ENCODE measurements at regions not wholly inside any gene's neighbourhood (a gene's known extent, or its start where the extent isn't known, plus 50 kb on each side); places are given as distances from the start of the nearest gene placed in this dataset.

DNA sequence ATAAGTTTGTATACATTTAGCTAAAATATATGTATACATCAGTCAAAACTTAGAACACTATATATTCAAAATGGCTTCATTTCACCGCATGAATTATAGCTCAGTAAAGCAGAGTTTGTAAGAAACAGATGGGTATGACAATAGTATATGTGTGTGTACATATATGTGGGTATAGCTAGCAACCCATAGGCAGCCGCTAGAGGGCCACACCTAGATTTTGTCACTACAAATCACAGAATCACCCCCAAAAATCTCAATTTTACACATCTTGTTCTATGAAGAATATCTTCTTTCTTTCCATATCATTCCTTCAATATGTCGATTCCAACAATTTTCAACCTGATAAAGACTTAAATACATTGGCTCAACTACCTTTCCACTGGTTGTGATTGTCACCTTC lies 357.8 kb upstream of the CCNG1 start:
- H3K27ac ChIP-seq = no peak overlapping the region
- TF ChIP-seq POLR2A (IDR thresholded peaks at IDR 0.05) (no peak), POLR2AphosphoS5 (IDR thresholded peaks at IDR 0.05) (no peak)
- no peak for DNase-seq (ENCODE audit: low spot score in 2 of 2)
- no peaks in the 10 kb centered on the region for H3K4me1 ChIP-seq
- H3K36me3 ChIP-seq = no peaks in the 10 kb centered on the region
- no peaks in the 10 kb centered on the region for H3K27me3 ChIP-seq
- intact Hi-C loops (cut with DNase I; ENCODE audit: low total_unique reads) = loop anchor here (5.0 kb wide), 1 partner anchor 1077 kb away; no protein-coding TSS in a partner anchor
- H3K9me3 ChIP-seq = peaks cover 6 to 21% of the 10 kb centered on the region in 2 donors
- H3K4me3 ChIP-seq = no peak overlapping the region

DNA sequence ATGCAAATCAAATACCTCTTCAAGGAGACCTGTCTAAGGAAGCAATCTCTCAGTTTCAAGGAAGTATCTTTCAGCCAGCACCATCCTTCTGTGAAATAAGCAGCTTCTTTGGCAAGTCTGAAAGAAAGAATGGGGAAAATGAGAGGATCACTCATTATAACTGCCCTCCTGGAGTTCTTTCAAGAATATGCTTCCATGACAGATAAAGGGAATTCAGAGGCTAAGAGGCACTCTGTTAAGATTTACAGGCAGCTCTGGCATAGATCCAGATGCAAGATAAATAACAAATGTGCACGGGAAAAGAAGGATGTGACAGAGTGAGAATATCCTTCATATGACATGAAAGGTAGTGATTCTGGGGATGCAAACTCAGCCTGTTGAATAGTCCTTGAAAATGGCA lies 348.2 kb upstream of the CCNG1 start:
- Histone ChIP-seq H3K4me1 (no peaks in the 10 kb centered on the region), H3K36me3 (no peaks in the 10 kb centered on the region), H3K4me3 (no peak overlapping the region), H3K9me3 (peaks cover 0 to 1% of the 10 kb centered on the region in 2 donors), H3K27ac (no peak overlapping the region), H3K27me3 (no peaks in the 10 kb centered on the region)
- TF ChIP-seq POLR2A (IDR thresholded peaks at IDR 0.05) (no peak), POLR2AphosphoS5 (IDR thresholded peaks at IDR 0.05) (no peak)
- TF ChIP-seq, protein P1, sequence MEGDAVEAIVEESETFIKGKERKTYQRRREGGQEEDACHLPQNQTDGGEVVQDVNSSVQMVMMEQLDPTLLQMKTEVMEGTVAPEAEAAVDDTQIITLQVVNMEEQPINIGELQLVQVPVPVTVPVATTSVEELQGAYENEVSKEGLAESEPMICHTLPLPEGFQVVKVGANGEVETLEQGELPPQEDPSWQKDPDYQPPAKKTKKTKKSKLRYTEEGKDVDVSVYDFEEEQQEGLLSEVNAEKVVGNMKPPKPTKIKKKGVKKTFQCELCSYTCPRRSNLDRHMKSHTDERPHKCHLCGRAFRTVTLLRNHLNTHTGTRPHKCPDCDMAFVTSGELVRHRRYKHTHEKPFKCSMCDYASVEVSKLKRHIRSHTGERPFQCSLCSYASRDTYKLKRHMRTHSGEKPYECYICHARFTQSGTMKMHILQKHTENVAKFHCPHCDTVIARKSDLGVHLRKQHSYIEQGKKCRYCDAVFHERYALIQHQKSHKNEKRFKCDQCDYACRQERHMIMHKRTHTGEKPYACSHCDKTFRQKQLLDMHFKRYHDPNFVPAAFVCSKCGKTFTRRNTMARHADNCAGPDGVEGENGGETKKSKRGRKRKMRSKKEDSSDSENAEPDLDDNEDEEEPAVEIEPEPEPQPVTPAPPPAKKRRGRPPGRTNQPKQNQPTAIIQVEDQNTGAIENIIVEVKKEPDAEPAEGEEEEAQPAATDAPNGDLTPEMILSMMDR (IDR thresholded peaks at IDR 0.05) = no peak
- DNase-seq (ENCODE audit: low spot score in 2 of 2) = no peak
- intact Hi-C loops (cut with DNase I; ENCODE audit: low total_unique reads) = no loop called here

DNA sequence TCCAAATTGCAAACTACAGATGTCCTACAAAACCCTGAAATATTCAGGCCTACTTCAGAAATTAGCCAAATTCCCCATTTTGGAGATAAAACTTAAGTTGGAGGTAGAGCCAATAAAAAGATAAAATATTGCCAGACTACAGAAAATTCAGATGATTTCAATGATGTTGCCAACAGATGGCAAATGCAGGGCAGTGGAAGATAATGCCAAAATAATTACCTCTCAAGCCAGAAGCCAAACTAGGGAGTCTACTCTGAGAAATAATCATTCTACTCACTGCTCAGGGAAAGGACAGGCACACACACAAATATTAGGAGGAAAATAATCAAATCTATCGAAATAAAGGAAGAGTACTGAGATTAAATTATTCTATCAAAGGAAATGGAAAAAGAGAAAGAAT lies 347.5 kb upstream of the CCNG1 start:
- intact Hi-C loops (cut with DNase I; ENCODE audit: low total_unique reads) = no loop called here
- TF ChIP-seq POLR2A (IDR thresholded peaks at IDR 0.05) (no peak), POLR2AphosphoS5 (IDR thresholded peaks at IDR 0.05) (no peak)
- TF ChIP-seq, protein P1 (IDR thresholded peaks at IDR 0.05) = no peak

DNA sequence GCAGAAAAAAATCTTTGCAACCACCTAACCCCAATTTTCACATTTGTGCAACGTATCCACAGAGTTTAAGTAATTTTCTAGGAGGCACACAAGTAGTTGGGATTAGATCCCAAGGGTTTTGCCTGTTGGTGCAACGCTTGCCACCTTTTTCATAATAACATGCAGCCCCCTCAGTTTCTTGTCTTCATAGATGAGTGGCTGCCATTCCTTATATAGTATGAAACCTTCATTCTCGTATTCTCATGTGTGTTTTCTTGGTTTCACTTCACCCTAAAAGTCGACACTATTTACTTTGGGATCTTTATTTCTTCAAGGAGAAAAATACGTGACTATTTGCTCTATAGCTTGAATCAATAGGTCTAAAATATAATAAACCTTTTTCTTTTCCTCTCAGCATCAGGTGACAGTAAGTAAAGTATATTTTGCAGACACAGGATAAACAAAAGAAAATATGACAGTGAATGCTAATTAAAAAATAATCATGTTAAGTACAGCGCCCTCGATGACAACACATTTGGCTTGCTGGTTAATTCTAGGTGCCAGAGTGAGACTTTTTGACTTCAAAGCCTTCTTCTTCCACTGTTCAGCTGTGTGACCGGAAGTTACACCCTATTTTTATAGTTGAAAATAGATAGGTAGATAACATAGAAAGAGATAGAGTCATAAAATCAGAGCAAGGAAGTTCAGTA lies 342.8 kb upstream of the CCNG1 start:
- no peak for DNase-seq (ENCODE audit: low spot score in 2 of 2)
- Histone ChIP-seq H3K27ac (no peak overlapping the region), H3K36me3 (no peaks in the 10 kb centered on the region), H3K27me3 (no peaks in the 10 kb centered on the region), H3K4me1 (no peaks in the 10 kb centered on the region), H3K9me3 (no peaks in the 10 kb centered on the region), H3K4me3 (no peak overlapping the region)
- intact Hi-C loops (cut with DNase I; ENCODE audit: low total_unique reads) = no loop called here
- TF ChIP-seq, protein P1 (IDR thresholded peaks at IDR 0.05) = no peak
- TF ChIP-seq POLR2AphosphoS5 (IDR thresholded peaks at IDR 0.05) (no peak), POLR2A (IDR thresholded peaks at IDR 0.05) (no peak)

More for the DNA sequence above, 347.5 kb upstream of the CCNG1 start:
- DNase-seq (ENCODE audit: low spot score in 2 of 2) = no peak
- no peaks in the 10 kb centered on the region for H3K9me3 ChIP-seq
- H3K4me1 ChIP-seq = no peaks in the 10 kb centered on the region
- H3K27me3 ChIP-seq = no peaks in the 10 kb centered on the region
- H3K27ac ChIP-seq = no peak overlapping the region
- H3K4me3 ChIP-seq = no peak overlapping the region
- H3K36me3 ChIP-seq = no peaks in the 10 kb centered on the region

DNA sequence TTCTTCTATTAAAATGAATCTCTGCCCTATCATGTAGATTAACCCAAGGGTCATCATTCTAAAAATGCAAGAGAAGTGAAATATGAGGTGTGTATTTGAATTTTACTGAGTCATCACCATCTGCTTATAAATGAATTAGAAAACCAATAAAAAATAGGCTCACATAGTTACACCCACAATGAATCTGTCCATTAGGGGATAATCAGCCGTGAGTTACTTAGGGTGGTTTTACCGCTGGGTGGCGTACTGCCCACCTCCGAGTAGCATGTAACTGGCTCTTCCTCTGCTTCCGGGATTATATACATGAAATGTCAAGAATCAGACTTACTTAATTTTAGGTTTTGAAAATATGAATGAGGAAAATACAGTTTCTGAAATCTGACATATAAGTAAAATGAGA lies 332.9 kb upstream of the CCNG1 start:
- intact Hi-C loops (cut with DNase I; ENCODE audit: low total_unique reads) = no loop called here
- H3K4me3 ChIP-seq = no peak overlapping the region
- no peaks in the 10 kb centered on the region for H3K36me3 ChIP-seq
- no peak for DNase-seq (ENCODE audit: low spot score in 2 of 2)
- no peaks in the 10 kb centered on the region for H3K9me3 ChIP-seq
- no peaks in the 10 kb centered on the region for H3K27me3 ChIP-seq
- TF ChIP-seq POLR2AphosphoS5 (IDR thresholded peaks at IDR 0.05) (no peak), POLR2A (IDR thresholded peaks at IDR 0.05) (no peak)
- TF ChIP-seq, protein P1 (IDR thresholded peaks at IDR 0.05) = no peak
- H3K27ac ChIP-seq = no peak overlapping the region
- no peaks in the 10 kb centered on the region for H3K4me1 ChIP-seq

All from breast epithelium (tissue), 4 donors.